Esophagus squamous epithelium (tissue), 5 donors: ENCODE measurements at regions not wholly inside any gene's neighbourhood (a gene's known extent, or its start where the extent isn't known, plus 50 kb on each side); places are given as distances from the start of the nearest gene placed in this dataset.

Source experiments
- DNase-seq: peaks from one replicate; lab custom pipeline; 2025; lab: John Stamatoyannopoulos, UW
- H3K27ac ChIP-seq, 4 donors: fragments of 200-600 bp; sonication (generic); one replicate each; pipeline ENCODE4 v1.5.1; 2016 to 2019; ENCODE audit warnings: mild to moderate bottlenecking in 1 of 4
- H3K27me3 ChIP-seq, 4 donors: fragments of 200-600 bp; sonication (generic); 1 replicate in 3 of 4; 2 replicates in 1 of 4; pipeline versions ENCODE4 v1.5.1 to v1.6.0; 2017 to 2021; ENCODE audit warnings: antibody characterized with exemption in 1 of 4
- H3K36me3 ChIP-seq, 3 donors: fragments of 200-600 bp; sonication (generic); one replicate each; pipeline ENCODE4 v1.5.1; 2016 to 2019
- H3K4me1 ChIP-seq, 3 donors: fragments of 200-600 bp; sonication (generic); one replicate each; pipeline ENCODE4 v1.5.1; 2017 to 2019
- H3K4me3 ChIP-seq, 4 donors: fragments of 200-600 bp; sonication (generic); 1 replicate in 3 of 4; 2 replicates in 1 of 4; pipeline ENCODE4 v1.5.1; 2016 to 2019; ENCODE audit warnings: mild to moderate bottlenecking in 2 of 4, moderate library complexity in 1 of 4
- H3K9me3 ChIP-seq, 3 donors: fragments of 200-600 bp; sonication (generic); one replicate each; pipeline ENCODE4 v1.5.1; 2016 to 2019
- CTCF ChIP-seq, 6 experiments: fragments of 450-650 bp in 4 of 6; fragments of 200-600 bp in 2 of 6; sonication (generic) in 2 of 6; IDR thresholded peaks; one replicate each; pipeline ENCODE4 v1.5.1; 2016 to 2019; ENCODE audit warnings: antibody characterized with exemption in 6 of 6, mild to moderate bottlenecking in 4 of 6, moderate library complexity in 4 of 6
- POLR2A ChIP-seq, 4 donors: fragments of 450-650 bp; IDR thresholded peaks; one replicate each; pipeline ENCODE4 v1.6.1; 2017; ENCODE audit warnings: antibody characterized with exemption in 4 of 4, mild to moderate bottlenecking in 4 of 4, moderate library complexity in 3 of 4
- WGBS, 2 donors: methylation state at CpG; one replicate each; pipeline ENCODE4 v1.1.5; 2018; 5-methylcytosine and 5-hydroxymethylcytosine counted together
- intact Hi-C: fragments of 100-400 bp; cut with DNase I; formaldehyde crosslinking; loops from one replicate; pipeline ENCODE4 v1.15.0; 2022
- donor health status: DM: yes; HTN: yes; CAD: no.

DNA sequence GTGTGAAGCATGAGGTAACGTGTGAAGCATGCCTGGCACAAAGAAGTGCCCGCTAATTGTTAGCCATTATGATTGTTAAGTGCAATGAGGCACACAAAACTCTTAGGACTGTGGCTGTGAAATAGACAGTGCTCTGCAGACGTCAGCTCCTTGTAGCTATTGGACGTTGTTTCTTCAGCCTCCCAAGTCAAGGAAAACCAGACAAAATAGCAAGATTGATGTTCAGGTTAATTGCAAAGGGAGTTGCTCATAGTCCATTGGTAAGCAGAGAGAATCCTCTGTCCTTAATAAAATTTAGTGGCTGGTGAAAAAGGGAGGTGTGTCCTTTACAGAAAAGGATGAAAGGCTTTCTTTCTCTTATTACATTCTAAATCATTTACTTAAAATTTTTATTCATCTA, 54.6 kb upstream of the MBP start:
- no peaks in the 10 kb centered on the region for H3K36me3 ChIP-seq
- H3K27me3 ChIP-seq: no peaks in the 10 kb centered on the region
- intact Hi-C loops: no loop called here
- WGBS, 2 donors: 67 to 69% methylated on average over 4 of the region's 4 CpGs
- H3K4me3 ChIP-seq: no peak overlapping the region
- H3K9me3 ChIP-seq: no peaks in the 10 kb centered on the region
- no peak for DNase-seq
- H3K4me1 ChIP-seq: peaks cover 0 to 10% (median 0%) of the 10 kb centered on the region in 3 donors
- TF ChIP-seq POLR2A (IDR thresholded peaks at IDR 0.05) (no peak), CTCF (IDR thresholded peaks at IDR 0.05) (no peak)
- H3K27ac ChIP-seq: no peak overlapping the region

GRCh38 chr18:77191071-77191751, 58.4 kb upstream of the GALR1 start:
- Histone ChIP-seq H3K4me1 (peaks cover 0 to 10% (median 0%) of the 10 kb centered on the region in 3 donors), H3K9me3 (no peaks in the 10 kb centered on the region), H3K27ac (peak overlapping the region in 1 of 4 donors; percentile 9), H3K27me3 (no peaks in the 10 kb centered on the region), H3K36me3 (no peaks in the 10 kb centered on the region), H3K4me3 (no peak overlapping the region)
- WGBS, 2 donors: 33 to 35% methylated on average over 1 of the region's 1 CpG
- DNase-seq: no peak
- intact Hi-C loops: no loop called here
- TF ChIP-seq CTCF (IDR thresholded peaks at IDR 0.05) (no peak), POLR2A (IDR thresholded peaks at IDR 0.05) (no peak)

DNA sequence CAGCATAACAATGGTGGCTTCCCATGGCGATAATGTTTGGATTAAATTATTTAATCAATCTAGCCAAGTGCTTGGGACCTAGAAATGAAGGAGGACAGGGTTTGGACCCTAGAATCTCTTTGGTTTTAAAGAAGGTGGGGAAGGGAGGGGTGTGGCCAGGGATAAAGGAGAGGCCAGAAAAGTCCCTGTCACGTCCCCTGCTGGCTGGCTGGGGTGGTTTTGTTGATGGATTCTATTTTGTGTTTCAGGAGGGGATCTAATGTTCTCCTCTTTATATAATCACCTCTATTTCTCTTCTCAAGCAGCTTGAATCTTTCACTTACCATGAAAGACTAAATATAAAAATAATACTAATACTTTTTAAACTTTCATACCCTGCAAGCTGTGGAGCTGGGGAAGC, 52.6 kb upstream of the GALR1 start:
- Histone ChIP-seq H3K9me3 (no peaks in the 10 kb centered on the region), H3K4me3 (no peak overlapping the region), H3K27me3 (peaks cover 0 to 7% (median 0%) of the 10 kb centered on the region in 4 donors), H3K36me3 (no peaks in the 10 kb centered on the region), H3K27ac (no peak overlapping the region), H3K4me1 (no peaks in the 10 kb centered on the region)
- no peak for DNase-seq
- intact Hi-C loops: no loop called here
- TF ChIP-seq CTCF (IDR thresholded peaks at IDR 0.05) (no peak), POLR2A (IDR thresholded peaks at IDR 0.05) (no peak)
- 67 to 76% methylated on average over 2 of the region's 2 CpGs for WGBS, 2 donors

DNA sequence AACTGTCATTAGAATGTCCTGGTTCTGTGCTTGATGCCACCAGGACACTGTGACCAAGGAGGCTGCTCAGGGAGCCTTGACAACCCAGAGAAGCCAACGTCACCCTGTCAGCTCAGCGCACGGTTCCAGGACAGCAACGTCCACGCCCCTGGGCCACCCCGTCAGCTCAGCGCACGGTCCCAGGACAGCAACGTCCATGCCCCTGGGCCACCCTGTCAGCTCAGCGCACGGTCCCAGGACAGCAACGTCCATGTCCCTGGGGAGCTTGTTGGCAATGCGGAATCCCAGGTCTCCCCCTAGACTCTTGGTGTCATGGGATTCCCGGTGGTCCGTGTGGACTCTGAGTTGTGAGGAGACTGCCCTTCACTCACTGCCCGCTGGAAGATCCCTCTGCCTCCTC, 51.0 kb upstream of the GALR1 start:
- no peak for DNase-seq
- intact Hi-C loops: no loop called here
- WGBS, 2 donors: 85 to 95% methylated on average over 11 to 16 of the region's 16 CpGs
- Histone ChIP-seq H3K4me1 (no peaks in the 10 kb centered on the region), H3K4me3 (no peak overlapping the region), H3K9me3 (no peaks in the 10 kb centered on the region), H3K27ac (no peak overlapping the region), H3K27me3 (peaks cover 0 to 7% (median 0%) of the 10 kb centered on the region in 4 donors), H3K36me3 (no peaks in the 10 kb centered on the region)
- TF ChIP-seq POLR2A (IDR thresholded peaks at IDR 0.05) (no peak), CTCF (IDR thresholded peaks at IDR 0.05) (no peak)

DNA sequence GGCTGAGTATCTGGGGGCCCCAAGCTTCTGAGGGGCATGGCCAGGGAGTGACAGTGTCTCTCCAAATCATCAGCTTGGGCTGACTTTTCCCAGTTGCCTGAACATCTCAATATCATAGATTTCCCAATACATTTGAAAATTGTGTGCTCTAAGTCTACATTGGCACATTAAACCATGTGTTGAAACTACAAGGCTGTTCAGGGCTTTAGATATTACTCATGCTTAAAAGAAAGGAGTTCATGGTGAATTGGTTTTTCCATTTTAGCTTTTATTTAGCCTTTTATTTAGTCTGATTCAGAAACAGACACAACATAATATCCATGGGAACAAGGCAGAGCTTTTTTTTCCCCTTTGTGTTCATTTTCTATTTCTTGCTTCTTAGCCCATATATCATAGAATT, 49.9 kb upstream of the GALR1 start:
- intact Hi-C loops: no loop called here
- no peaks in the 10 kb centered on the region for H3K4me1 ChIP-seq
- TF ChIP-seq CTCF (IDR thresholded peaks at IDR 0.05) (no peak), POLR2A (IDR thresholded peaks at IDR 0.05) (no peak)
- peak overlapping the region in 1 of 4 donors; percentile 22 for H3K27ac ChIP-seq
- DNase-seq: no peak
- H3K9me3 ChIP-seq: no peaks in the 10 kb centered on the region
- no peak overlapping the region for H3K4me3 ChIP-seq
- H3K36me3 ChIP-seq: no peaks in the 10 kb centered on the region
- H3K27me3 ChIP-seq: peaks cover 0 to 7% (median 0%) of the 10 kb centered on the region in 4 donors
